UCSD-AML1 (cell line): ENCODE measurements at regions not wholly inside any gene's neighbourhood (a gene's known extent, or its start where the extent isn't known, plus 50 kb on each side); places are given as distances from the start of the nearest gene placed in this dataset.
A peak's percentile ranks its signal among the peaks of the same experiment; 100 is the strongest.

Experiments
- DNase-seq: peaks from one replicate; lab custom pipeline; 2025; ENCODE audit not compliant: unreplicated experiment; lab: John Stamatoyannopoulos, UW

DNA sequence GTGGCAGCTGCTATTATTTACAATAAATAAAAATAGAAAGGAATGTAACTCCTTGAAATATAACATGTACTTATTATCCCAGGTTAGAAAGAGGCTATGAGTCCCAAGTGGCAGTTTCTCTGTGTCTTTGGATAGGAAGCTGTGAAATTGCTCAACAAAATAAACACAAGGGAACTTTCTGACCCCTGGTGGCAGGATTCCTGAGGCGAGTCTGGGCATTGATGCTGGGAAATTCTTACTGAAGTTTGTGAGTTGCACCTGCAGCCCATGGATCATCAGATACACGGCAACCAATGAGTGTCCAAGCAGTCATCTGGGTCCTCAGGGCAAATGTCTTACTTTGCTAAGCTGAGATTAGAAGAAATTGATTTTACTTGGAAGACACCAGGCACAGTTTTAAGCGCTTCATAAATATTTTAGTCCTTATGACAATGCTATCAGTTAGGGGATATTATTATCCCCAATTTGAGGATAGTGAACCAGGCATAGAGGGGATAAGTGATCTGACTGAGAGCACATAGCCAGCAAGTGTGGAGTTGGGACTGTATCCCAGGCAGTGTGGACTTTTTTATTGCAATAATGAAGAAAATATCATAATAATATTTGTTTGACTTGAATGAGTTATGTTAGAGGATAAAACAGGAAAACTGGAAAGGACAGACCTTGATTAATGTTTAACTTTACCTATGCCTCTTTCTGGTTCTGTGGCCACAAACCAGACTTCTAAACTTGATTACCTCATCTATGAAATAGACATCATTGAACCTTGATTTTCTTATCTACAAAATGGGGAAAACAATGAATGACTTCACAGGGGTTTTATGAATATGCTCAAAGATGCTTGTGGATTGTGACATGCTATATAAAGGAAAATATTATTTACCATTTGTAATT is 265.5 kb upstream of the ADAMTSL1 start:
- peak; percentile 11 for DNase-seq

DNA sequence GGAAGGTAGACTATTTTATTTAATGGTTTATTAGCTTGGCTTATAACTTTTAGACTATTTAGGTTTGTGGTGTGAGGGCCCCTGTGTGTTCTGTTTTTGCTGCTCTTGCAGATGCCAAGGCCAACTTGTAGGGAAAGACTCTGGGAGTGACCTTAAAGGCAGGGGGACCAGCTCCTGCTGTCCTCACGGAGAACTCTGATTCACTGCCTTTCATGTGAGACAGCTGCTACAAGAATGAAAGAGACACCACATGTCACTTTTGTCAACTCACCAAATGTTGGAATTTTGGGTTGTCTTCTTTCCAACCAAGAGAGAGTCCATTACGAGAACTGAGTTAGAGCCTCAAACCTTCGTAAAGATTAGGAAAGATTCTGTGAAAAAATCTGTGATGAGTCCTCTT is 258.3 kb upstream of the ADAMTSL1 start:
- DNase-seq, result no peak

DNA sequence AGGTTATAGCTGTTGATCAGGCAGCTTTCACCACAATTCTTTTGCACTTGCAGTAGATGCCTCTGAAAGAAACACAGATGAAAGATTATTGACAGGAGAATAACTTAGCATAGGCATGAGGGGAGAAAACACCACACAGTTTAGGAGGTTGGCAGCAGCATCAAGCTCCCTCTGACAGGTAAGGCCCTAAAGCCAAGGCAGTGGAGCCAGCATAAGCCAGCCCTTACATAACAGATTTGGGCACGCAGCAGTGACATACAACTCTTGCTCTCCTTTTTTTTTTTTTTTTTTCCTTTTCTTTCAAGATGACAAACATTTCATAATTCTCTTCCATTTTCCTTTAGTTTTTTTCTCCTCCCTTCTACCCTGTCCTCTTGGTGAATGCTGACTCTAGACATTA is 257.6 kb upstream of the ADAMTSL1 start:
- DNase-seq, result no peak

DNA sequence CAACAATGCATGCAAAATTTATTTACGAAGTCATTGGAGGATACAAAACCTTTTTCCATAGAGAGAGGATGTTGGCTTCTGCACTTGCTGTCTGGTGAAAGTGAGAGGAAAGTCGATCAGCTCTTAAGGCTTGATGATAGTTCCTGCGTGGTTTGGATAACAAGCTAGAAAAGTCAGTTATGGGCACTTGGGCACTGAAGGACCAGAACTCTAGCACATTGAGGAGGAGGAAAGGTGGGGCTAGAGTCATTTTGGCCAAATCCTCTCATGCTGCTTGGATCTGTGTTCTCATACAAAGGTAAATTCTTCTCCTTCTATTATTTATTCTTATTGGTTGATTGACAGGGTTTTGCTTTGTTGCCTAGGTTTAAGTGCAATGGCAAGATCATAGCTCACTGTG is 245.9 kb upstream of the ADAMTSL1 start:
- no peak for DNase-seq

DNA sequence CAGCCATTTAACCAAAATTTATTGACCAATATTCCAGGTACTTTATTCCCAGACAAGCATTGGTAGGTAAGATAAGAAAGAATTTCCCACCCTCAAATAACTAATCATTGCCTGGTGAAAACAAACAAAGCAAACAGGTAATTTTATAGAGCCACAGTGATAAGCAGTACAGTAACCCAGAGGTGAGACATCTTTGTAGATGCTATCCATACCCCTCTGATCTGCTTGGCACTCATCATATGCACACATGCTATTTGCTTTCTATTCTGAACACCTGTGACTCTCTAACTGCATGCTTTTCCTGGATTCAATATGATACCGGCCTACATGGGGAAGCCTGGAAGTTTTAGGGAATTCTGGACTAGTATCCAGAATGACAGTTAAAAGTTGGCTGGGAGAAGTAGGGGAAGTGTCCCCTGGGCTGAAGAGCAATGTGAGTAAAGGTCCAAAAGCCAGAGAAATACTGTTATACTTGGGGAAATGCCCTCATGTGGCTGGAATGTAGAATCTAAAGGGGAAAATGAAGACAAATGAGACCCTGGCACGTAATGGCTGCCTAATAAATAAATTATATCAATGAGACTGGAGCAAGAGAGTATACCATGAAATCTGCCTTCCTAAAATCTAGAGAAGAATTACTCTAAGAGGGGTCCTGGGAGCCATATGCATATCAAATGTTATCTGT is 243.8 kb upstream of the ADAMTSL1 start:
- DNase-seq, result no peak

DNA sequence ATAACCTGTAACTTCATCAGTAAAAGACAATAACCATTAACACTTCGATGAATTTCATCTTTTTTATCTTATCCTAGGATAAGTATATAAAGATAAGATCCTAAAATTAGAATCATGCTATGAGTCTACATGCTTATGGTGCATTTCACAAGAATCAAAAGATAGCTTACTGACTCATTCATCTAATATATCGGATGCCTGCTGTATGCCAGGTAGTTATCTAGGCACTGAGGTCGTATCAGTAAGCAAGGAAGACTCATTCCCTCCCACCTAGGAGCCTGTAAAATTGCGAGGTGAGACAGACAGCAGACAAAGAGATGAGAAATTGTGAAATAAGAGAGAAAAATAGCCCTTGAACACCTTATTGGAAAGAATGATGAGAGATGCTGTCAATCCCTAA is 240.6 kb upstream of the ADAMTSL1 start:
- no peak for DNase-seq

DNA sequence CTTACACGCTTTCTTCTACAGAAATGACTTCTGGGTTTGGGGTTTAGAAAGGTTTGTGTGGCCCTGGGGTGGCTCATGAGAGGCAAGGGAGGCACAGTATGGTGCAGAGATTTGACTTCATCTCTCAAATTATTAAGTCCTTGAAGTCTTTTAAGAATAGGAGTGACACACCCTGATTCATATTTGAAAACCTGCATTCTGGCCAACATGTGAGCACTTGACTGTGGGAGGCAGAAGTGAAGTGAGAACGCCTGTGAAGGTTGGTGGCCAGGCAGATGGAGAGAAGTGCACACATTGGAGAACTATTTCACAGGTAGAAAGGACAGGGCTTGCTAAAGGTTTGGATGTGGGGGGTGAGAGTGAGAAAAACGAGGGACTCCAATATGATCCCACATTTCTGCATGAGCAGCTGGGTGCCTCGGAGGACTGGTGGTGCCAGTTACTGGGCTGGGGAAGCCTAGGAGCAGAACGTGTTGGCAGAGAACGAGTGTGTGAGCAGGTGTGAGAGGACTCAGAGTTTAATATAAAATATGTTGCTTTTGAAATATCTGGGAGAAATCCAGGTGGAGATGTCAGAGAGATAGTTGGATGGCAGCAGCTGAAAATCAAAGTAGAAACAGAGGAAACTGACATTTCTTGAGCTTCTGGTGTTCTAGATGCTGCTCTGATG is 240.0 kb upstream of the ADAMTSL1 start:
- DNase-seq, result no peak

DNA sequence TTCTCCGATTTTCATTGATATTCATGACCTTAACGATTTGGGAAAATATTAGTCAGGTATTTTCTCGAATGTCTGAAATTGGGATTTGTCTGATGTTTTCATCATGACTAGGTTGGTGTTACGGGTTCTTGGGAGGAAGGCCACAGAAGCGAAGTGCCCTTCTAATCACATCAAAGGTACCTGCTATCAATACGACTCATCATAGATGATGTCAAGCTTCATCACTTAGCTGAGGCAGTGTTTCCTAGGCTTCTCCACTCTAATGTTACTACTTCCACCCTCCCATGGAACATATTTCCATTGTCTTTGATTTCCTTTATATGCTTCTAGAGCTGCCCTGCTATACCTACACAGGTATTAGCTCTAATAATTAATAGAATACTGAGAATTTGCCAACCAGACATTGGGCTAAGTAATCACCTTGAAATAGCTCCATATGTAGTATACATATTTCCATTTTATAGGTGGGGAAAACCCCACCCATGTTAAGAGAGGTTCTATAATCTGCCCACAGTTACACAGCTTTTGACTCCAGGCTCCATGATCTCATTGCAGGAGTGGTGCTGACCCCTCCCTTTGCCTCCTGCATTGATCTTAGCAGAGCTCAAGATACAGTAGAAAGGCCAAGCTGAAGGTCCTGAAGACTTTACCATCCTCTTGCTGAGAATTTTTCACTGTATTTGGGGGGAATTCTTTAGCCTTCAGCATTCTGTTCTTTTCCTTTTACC is 238.6 kb upstream of the ADAMTSL1 start:
- DNase-seq, result no peak

DNA sequence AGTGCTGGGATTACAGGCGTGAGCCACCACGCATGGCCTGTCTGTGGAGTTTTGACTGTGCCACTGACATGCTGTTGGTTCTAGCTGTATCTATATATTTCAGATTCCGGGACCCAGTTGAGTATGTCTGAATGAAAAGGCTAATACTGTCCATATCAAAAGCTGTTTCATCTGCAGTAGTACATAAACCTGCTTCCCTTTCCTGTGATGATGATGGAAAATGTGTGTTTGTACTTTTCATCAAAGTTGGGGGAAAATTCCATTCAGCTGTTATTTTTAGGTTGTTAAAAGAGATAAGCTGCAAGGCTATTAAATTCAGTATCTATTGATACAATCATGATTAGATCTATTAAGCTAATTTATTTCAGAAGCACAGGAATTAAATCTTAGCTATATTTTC is 237.6 kb upstream of the ADAMTSL1 start:
- no peak for DNase-seq

DNA sequence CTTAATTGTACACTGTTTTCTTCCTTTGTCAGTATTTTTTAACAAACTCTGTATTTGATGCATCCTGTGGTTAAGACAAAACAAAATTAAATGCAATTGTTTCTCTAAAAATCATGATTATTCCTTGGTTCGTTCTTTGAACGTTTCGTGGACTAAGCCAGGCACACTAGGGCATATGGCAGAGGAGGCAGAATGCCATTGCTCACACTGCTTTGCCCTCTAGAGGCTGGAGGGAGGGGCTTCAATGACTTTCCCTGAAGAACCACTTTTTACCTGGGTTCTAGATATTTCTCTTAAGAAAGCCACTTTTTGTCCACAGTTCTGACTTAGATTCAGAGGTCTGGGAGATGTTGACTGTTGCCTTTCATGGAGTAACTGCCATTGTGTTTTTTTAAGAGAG is 236.2 kb upstream of the ADAMTSL1 start:
- no peak for DNase-seq

DNA sequence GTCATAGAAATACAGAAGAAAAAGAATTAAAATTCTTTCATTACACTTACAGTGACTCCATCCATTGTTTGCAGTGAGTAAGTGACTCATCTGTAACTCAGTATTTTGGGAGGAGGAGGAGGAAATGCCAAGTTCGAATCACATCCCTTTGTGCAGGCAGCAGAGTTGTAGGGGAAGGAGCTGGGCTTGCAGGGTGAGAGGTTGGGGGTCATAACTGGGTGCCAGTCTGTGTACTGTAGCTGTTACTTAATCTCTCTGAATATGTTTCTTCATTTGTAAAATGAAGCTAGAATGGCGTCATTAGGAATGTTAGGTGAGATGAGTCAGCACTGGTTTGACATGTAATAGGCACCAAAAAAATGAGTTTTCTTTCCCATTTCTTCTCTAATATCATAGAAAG is 235.7 kb upstream of the ADAMTSL1 start:
- DNase-seq, result no peak

DNA sequence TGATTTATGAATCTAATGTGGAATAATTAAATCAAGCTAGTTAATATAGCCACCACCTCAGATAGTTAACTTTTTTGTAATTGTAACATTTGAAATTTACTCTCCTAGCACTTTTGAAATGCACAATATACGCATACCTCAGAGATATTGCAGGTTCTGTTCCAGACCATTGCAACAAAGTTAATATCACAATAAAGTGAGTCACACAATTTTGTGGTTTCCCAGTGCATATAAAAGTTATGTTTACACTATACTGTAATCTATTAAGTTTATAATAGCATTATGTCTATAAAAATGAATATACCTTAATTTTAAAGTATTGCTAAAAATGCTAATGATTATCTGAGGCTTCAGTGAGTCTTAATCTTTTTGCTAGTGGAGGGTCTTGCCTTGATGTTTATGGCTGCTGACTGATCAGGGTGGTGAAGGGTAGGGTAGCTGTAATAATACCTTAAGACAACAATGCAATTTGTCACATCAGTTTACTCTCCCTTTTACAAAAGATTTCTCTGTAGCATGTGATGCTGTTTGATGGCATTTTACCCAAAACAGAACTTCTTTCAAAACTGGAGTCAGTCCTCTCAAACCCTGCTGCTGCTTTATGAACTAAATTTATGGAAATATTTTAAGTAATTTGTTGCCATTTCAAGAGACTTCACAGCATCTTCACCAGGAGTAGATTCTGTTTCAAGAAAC is 235.1 kb upstream of the ADAMTSL1 start:
- no peak for DNase-seq

DNA sequence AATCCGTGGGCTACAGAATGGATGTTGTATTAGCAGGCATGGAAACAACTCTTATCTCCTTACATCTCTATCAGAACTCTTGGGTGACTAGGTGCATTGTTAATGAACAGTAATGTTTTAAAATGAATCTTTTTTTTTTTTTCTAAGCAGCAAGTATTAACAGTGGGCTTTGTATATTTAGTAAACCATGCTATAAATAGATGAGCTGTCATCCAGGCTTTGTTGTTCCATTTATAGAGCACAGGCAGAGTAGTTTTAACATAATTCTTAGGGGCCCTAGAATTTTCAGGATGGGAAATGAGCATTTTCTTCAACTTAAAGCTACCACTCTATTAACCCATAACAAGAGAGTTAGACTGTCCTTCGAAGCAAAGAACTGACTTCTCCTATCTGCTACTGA is 233.7 kb upstream of the ADAMTSL1 start:
- no peak for DNase-seq

DNA sequence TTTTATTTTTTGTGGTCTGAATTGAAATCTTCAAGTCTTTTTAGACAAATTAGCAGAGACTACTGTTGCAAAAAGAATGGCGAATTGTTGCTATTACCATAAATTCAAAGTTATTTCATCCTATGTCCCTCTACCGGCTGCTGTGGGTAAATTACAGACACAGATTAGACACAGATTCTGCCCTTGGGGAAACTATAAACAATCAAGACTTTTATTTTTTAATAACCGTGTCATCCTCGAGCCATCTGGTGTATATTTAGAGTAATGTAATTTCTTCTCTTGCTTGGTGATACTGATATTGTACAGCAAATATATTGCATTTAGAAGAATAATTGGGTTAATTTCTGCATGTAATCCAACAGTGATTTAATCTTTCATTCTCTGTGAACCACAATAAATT is 228.0 kb upstream of the ADAMTSL1 start:
- no peak for DNase-seq

DNA sequence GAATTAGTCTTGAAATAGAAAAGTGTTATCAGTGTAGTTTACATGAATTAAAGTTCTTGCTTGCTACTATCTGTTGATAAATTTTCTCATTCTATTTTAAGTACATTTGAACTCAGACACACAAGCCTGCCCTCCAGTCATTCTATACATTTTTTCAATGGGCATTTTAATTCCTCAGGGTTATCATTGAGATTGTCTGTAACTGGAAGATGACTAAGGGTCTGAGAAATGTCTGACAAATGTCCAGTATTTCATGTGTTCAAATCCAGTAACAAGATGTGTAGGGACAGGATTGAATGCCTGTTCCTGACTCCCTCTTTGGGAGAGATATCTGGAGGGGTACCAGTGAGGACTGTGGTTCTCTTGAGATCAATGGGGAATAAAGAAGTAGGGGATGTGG is 223.9 kb upstream of the ADAMTSL1 start:
- no peak for DNase-seq

DNA sequence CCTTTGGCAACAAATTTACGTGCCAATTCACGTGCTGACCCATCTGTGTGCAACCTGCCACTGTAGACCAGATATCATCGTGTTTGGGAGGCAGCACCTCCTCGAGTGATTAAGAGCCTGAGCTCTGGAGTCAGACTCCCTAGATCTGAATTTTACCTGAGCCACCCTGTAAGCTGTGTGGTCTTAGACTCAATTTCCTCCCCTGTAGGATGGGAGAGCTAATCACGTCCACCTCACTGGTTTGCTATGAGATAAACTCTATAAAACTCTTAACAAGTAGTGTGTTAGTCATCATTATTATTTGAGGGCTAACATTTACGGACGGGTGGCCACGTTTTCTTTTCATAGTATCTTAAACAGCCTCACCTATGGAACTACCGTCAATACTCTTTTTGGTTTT is 220.0 kb upstream of the ADAMTSL1 start:
- no peak for DNase-seq

DNA sequence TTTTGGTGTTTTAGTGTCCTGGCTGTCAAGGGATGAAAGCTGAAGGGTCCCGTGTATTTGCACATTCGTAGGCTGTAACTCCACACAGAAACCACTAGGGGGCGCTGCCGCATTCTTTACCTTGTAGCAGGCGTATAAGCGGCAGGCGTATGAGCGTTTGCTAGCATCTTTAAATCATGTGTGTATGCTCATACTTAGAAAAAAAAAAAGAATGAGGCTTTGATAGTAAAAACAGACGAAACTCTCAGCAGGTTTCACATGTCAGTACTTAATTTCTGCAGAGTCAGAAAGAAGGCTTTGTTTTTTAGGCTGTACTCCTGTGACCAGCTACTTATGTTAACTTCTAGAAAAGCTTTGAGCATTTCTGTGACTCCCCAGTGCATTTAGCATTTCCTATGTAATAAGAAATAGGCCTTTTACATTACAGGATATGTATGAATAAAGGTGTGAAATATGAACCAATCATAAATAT is 218.8 kb upstream of the ADAMTSL1 start:
- peak; percentile 57 for DNase-seq

DNA sequence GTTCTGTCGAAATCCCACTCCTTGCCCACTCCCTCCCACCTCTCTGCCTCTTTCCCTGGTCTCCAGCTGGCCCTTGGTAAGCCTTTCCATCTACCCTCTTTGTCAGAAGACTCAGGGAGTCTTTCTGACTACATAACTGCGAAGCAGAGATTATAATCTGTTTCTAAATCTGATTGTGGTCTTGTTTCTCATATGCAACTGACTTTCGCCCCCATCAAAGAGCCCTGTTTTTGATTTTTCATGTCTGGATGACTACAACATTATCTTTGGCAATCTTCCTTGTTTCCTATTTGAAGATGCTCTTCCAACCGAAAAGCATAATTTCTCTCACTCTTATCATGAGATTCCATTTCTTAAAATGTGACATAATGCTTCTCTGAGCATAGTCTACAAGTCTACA is 218.2 kb upstream of the ADAMTSL1 start:
- DNase-seq, result no peak

DNA sequence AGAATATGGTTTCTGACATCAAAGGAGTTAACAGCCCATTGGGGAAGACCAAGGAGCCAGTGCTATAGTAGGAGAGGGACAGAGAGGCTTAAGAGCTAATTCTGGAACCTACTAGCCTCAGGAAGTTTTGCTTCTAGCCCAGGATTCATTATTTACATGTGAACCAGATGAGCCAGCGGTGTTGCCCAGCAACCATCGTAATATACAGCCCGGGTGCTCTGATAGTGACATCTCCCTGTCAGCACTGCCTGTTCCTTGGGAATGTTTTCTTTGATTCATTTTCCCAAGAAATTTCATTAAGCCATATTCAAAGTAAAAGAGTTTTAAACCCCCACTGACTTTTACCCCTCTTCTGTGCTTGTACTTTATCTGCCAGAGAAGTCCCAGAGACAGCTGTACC is 217.4 kb upstream of the ADAMTSL1 start:
- no peak for DNase-seq

DNA sequence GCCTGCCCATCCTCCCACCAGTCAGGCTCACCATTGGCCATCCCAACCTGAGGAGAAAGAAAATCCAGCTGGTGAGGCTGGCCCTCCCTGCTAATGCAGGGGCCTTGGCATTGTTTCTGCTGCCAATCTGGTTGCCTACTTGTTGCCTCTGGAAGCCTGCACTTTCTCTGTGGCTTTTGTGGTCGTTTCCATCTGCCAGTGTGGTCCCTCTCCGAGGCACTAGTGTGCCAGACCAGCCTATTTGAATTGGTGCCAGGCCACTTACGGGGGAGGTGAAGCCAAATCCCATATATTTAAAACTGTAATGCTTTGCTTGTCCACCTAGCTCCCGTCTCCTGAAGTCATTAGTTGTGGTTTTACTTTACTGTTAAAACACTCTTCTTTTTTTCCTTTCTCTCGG is 213.4 kb upstream of the ADAMTSL1 start:
- DNase-seq, result no peak

DNA sequence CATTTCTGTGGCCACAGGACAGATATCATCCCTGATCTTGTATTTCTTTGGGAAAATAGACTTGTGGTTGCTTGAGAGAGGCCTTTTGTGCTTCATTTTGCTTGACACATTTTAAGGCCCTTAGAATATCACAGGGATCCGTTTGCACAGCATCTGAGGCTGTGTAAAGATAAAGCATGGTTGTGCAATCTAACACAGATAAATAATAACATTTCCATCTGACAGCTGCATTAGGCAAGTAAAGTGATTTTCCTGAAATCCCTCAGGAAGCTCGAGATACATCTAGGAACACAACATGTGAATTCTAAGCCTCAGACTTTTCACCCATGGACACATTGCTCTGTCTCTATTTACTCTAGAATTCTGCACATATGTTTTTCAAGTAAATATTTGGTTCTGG is 212.8 kb upstream of the ADAMTSL1 start:
- no peak for DNase-seq
